Ishikawa (cell line): ENCODE measurements at regions not wholly inside any gene's neighbourhood (a gene's known extent, or its start where the extent isn't known, plus 50 kb on each side); places are given as distances from the start of the nearest gene placed in this dataset.

Experiments used
- CEBPB ChIP-seq: IDR thresholded peaks from 2 replicates; pipeline ENCODE4 v1.6.1; 2012
- CREB1 ChIP-seq: IDR thresholded peaks from 2 replicates; pipeline ENCODE4 v1.6.1; 2012; ENCODE audit warnings: low read depth
- EGR1 ChIP-seq: IDR thresholded peaks from 2 replicates; pipeline ENCODE4 v1.6.1; 2012
- EP300 ChIP-seq: IDR thresholded peaks from 2 replicates; pipeline ENCODE4 v1.6.1; 2012; ENCODE audit warnings: borderline replicate concordance
- FOXM1 ChIP-seq: IDR thresholded peaks from 2 replicates; pipeline ENCODE4 v1.6.1; 2012; ENCODE audit warnings: low read depth, borderline replicate concordance
- MAX ChIP-seq: IDR thresholded peaks from 2 replicates; pipeline ENCODE4 v1.6.1; 2012
- NFIC ChIP-seq: IDR thresholded peaks from 2 replicates; pipeline ENCODE4 v1.6.1; 2012
- RAD21 ChIP-seq: IDR thresholded peaks from 2 replicates; pipeline ENCODE4 v1.6.1; 2012; ENCODE audit warnings: low read depth
- REST ChIP-seq: IDR thresholded peaks from 2 replicates; pipeline ENCODE4 v1.6.1; 2012; ENCODE audit warnings: low read depth, mild to moderate bottlenecking
- TAF1 ChIP-seq: IDR thresholded peaks from 2 replicates; pipeline ENCODE4 v1.6.1; 2012; ENCODE audit warnings: low read depth, mild to moderate bottlenecking
- TCF12 ChIP-seq: IDR thresholded peaks from 2 replicates; pipeline ENCODE4 v1.6.1; 2012; ENCODE audit warnings: low read depth
- TEAD4 ChIP-seq: IDR thresholded peaks from 2 replicates; pipeline ENCODE4 v1.6.1; 2012
- USF1 ChIP-seq: IDR thresholded peaks from 2 replicates; pipeline ENCODE4 v1.6.1; 2012
- YY1 ChIP-seq: IDR thresholded peaks from 2 replicates; pipeline ENCODE4 v1.6.1; 2012; ENCODE audit warnings: low read depth
- ZBTB7A ChIP-seq: IDR thresholded peaks from 2 replicates; pipeline ENCODE4 v1.6.1; 2012; ENCODE audit warnings: low read depth

GRCh38 chr6:76275746-76276145 lies 203.3 kb upstream of the IMPG1 start:
- TF ChIP-seq MAX (no peak), RAD21 (peak; percentile 29; the same call in 1 of the 2 replicates)

- no peak for TF ChIP-seq FOXM1
Observed at GRCh38 chr6:76264468-76264867, 192.0 kb upstream of the IMPG1 start.

- TF ChIP-seq MAX: no peak
- TF ChIP-seq USF1: no peak
- no peak for TF ChIP-seq YY1
- no peak for TF ChIP-seq TAF1
- no peak for TF ChIP-seq TEAD4
- TF ChIP-seq REST: no peak
- no peak for TF ChIP-seq ZBTB7A
- TF ChIP-seq TCF12: no peak
- no peak for TF ChIP-seq FOXM1
- no peak for TF ChIP-seq EP300
- TF ChIP-seq EGR1: no peak
- TF ChIP-seq CEBPB: no peak
- TF ChIP-seq RAD21: no peak
Observed at GRCh38 chr6:76262240-76262639, 189.8 kb upstream of the IMPG1 start.

- no peak for TF ChIP-seq TEAD4
- TF ChIP-seq NFIC: no peak
- no peak for TF ChIP-seq ZBTB7A
- TF ChIP-seq CREB1: no peak
- TF ChIP-seq TCF12: no peak
- no peak for TF ChIP-seq TAF1
- TF ChIP-seq USF1: no peak
- TF ChIP-seq FOXM1: no peak
- no peak for TF ChIP-seq RAD21
- TF ChIP-seq CEBPB: no peak
- no peak for TF ChIP-seq EGR1
- TF ChIP-seq EP300: no peak
Observed at GRCh38 chr6:76250666-76251065, 178.2 kb upstream of the IMPG1 start.

- TF ChIP-seq TEAD4 (no peak), MAX (no peak), RAD21 (no peak), EGR1 (no peak), EP300 (no peak), REST (no peak), TAF1 (no peak), NFIC (no peak), USF1 (no peak), YY1 (no peak), CREB1 (no peak), ZBTB7A (no peak), TCF12 (no peak), FOXM1 (no peak), CEBPB (no peak)
Observed at GRCh38 chr6:76247527-76247926, 175.1 kb upstream of the IMPG1 start.

- TF ChIP-seq EGR1: no peak
Observed at GRCh38 chr6:76240092-76240491, 167.6 kb upstream of the IMPG1 start.

- TF ChIP-seq MAX: no peak
- TF ChIP-seq EP300: no peak
- TF ChIP-seq TAF1: no peak
Observed at GRCh38 chr6:76230711-76231110, 158.2 kb upstream of the IMPG1 start.
